SIG-M5 treated with dmso at 0.1 percent for 504 hours (cell line): ENCODE measurements at regions not wholly inside any gene's neighbourhood (a gene's known extent, or its start where the extent isn't known, plus 50 kb on each side); places are given as distances from the start of the nearest gene placed in this dataset.

ENCODE experiments used
- DNase-seq: peaks from one replicate; lab custom pipeline; 2025; ENCODE audit not compliant: unreplicated experiment; lab: John Stamatoyannopoulos, UW

- no peak for DNase-seq
These were observed 763.5 kb upstream of the FANCL start for GRCh38 chr2:59004621-59005020.

DNA sequence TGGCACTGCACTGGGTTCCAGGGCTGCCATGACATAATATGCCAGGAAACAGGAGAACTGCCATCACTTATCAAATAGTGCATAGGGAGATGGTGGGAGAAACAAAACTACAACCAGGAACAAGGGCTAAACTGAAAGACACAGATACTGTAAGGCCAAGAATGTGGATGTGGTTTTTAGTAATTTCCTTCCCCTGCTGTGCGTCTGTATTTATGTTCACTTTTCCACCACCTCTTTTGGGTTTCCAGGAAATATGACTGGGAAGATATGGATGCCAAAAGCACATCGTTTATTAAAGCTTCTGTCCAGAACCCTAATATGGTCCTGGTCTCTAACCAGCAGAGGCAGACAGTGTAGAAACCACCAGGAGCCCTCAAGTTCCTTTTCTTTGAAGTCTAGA is 759.7 kb upstream of the FANCL start:
- DNase-seq = no peak

DNA sequence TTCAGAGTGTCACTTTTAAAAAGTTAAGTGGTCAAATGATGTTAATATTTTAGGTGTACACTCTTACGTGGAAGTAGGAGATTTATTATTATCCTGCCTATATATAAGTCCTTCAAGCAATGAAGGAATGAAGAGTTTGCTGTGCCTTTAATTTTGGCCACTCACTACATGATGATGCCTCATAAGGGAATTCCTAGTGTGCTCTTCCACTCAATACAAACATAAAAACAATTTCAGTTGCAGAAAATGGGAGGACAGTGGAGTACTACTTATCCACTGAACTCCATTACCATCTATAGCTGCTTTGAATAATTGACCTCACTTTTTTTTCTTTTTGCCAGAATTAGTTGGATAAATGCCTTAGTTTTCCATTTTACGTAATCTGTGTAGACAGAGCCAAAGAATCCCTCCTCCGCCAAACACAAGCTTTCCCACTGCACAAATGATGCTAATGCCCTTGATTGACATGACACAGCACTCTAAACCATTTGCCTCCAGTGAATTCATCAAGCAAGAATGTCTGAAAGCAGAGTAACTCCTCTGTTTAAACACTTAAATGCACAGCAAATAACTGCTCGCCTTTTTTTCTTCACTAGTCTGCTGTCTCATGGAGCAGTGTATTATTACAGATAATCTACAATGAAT is 751.1 kb upstream of the FANCL start:
- DNase-seq = no peak

- no peak for DNase-seq
These were observed 750.2 kb upstream of the FANCL start for GRCh38 chr2:58991357-58991756.

- DNase-seq = no peak
These were observed 744.4 kb upstream of the FANCL start for GRCh38 chr2:58985541-58985940.

DNA sequence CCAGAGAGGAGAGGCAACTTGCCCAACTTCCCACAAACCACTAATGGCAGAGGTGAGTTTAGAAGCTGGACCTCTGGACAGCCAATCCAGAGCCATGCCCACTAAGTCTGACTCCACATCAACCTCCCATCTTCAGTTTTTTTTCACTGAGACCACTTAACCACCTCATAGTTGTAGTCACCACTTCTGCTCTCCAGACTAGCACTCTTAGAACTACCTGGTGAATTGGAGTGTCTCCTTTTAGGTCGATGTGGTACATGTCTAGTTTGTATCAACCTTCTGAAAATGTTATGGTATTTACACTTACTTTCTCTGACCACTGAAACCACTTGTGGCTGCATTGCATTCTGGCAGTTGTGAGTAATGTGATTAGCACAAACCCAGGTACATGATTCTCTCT is 743.6 kb upstream of the FANCL start:
- no peak for DNase-seq

DNA sequence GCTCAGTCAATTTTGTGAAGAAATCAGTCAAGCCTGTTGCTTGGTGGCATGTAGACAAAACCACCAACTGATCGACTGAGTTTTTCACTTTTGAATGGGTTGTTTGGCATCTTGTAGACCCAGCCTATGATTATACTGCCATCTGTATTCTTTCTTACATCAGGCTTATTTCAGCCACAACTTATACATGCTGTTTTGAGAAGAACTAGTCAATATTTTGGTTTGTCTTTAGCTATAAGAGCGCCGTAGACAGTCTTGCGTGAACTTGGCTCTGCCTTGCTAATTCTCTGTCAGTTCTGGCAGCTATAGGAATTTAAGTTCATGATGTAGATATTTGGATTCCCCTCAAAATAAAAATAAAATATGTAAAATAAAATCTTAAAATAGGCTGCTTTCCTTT is 742.0 kb upstream of the FANCL start:
- DNase-seq = no peak

- no peak for DNase-seq
These were observed 740.1 kb upstream of the FANCL start for GRCh38 chr2:58981237-58981636.

DNA sequence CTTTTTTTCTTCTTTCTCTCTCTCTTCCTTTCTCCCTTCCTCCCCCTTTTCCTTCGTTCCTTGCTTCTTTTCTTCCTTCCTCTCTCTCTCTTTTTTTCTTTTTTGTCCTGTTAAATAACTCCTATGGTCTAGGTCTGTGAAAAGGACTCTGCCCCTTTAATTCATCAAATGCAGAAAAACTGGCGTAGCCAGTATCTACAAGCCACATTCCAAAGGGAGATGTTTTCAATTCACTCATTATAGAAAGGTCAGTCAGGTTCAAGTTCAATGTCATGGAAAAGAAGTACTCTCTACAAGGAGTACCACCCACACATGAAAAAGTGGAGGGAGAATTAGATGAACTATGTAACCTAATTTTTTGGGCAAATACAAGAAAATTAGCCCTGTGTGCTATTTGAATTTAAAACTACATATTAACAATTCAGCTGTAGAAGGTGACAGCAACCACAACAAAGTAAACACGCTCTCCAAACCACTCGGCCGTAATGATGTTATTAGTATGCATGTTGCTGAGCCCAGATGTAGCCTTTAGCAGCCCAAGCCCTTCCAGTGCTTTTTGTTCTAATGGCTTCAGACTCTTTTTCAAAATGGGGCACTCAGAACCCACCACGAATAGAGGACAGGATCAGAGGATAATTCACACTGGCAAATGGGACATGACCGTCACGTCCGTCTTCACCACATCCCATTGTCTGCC is 735.4 kb upstream of the FANCL start:
- no peak for DNase-seq

GRCh38 chr2:58974881-58975280 is 733.8 kb upstream of the FANCL start:
- no peak for DNase-seq

- DNase-seq = no peak
These were observed 733.3 kb upstream of the FANCL start for GRCh38 chr2:58974426-58974825.

DNA sequence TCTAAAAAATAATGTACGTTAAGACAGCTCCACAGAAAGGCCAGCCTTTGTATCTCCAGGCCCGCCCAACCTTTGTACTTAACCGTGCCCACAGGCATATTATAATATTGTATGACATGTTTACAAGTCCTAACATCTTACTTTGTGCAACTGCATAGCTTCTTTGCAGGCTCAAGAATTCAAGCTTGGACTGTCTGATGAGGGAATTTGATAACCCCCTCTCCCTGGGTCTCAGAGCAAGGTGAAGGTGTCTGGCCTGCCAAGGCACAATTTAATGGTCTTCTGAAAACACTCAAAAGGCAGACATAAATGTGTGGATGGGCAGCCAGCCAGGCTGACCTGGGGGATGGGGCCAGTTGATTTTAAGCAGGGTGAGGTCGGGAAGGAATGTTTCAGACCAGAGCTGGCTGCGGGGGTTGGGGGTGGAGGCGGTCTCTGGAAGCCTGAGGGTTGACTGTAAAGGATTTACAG is 732.7 kb upstream of the FANCL start:
- no peak for DNase-seq

DNA sequence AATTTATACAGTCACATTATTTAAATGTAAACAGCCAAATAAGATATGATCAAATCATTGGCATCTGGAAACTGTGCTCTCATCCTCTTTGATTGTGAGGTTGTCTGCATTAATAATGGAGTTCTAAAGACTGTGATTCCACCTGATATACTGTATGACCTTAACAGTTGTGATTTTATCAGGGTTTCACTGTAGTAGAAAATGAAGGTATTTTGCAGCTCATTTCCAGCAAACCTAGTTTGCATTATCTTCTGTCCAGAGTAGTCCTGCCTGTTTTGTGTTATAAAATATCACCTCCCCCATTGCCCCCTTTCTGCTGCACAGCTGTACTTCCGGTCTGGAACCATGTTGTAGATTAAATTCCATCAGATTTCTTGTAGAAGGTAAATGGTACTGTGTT is 731.6 kb upstream of the FANCL start:
- DNase-seq = no peak

DNA sequence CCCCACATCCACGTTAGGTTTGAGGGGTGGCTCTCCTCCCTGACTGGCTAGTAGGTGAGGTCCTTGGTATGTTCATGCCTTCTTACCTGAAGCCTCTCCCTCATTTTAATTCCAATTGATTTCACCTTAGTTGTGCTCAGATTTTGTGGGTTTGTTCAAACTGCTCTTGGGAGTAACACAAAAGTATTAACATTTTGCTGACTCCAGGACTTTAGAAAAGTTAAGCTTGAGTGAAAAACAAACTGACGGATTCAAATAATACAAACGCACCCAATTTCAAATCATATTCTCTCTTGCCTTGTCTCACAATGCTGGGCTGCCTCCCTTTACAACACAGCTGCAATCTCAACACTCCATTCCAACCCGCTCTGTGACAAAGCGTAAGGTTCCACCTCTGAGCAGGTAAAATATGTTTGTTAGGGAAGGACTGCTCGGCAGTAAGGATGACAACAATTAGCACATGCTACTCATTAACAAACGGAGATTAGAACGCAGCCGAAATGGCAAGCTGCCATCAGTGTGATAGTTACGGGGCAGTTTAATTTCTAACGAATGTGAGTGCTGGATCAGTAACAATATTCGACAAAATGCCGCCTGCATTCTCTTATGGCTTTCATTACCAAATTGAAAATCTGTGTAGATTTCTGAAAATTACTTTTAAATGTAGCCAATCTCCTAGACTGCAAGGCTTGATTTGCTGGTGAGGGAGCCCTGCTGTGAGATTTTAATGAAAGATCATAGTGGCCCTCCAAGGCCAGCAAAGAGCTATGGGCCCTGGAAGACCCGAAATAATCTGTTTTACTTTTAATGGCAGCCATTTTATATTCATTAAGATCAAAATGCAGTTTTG is 730.6 kb upstream of the FANCL start:
- DNase-seq = no peak

DNA sequence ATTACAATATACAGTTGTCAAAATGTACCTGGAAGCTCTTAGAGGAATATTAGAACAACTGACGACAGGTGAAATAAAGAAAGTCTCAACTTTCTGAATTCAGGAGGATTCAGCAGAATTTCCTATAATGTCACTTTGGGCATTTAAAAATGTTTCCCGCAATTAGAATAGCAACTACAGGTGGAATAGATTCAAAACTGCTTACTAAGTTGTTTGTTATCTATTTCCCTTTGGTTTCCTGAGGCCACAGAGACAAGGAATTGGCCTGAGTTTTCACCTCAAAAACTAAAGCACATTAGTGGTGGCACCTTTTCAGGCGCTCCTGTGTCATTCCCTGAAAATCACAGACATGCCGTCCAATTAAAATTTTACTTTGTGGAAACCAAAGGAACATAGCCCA is 729.2 kb upstream of the FANCL start:
- no peak for DNase-seq

DNA sequence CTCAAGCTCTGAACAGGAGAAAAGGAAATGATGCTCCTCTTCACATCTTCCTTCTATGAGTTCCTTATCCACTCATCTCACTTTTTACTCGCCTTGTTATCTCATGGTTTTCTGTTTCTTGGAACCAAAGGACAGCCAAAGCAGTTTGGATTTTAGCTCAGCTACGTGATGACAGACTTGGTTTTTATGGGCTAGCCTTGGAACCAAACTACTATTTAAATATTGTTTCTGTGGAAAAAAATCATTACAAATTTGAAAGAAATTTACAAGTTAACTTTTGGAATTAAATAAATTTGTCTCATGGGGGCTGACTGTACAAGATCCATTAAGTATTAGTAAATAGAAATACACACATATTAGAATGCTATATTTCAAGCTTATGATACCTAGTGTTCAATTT is 727.8 kb upstream of the FANCL start:
- DNase-seq = no peak

GRCh38 chr2:58967736-58968135 is 726.6 kb upstream of the FANCL start:
- DNase-seq = no peak

GRCh38 chr2:58965602-58966001 is 724.5 kb upstream of the FANCL start:
- DNase-seq = no peak

- no peak for DNase-seq
These were observed 718.9 kb upstream of the FANCL start for GRCh38 chr2:58959996-58960395.

DNA sequence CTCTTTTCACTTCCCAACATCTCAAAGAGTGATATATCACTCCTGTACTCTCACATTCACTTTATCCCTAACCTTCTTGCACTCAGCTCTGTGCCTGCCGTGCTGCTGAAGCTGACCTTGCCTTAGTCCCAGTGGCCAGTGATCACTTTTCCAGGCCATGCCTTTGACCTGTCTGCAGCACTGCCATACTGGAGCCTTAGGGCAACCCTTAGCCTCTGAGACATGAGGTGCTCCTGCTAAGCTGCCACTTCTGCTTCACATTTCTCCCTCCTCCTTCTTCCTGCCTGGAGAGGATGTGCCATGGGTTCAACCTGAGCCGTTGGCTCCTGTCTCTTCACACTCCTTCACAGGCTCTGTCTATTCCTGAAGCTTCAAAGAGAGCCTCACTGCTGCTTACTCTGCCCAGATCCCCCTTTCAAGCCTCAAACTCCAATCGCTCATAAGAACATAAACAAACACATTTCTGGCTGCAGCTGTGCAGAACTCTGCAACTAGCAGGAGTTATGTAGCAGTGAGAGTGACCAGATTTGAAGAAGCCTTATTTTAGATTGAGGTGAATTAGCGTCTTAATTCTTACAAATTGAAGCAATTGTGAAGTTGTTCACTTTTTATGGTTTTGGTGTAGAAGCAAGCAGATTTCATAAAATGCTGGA is 716.2 kb upstream of the FANCL start:
- no peak for DNase-seq

GRCh38 chr2:58954880-58955385 is 713.8 kb upstream of the FANCL start:
- DNase-seq = no peak
